Endodermal cell (in vitro differentiated cells): ENCODE measurements at regions not wholly inside any gene's neighbourhood (a gene's known extent, or its start where the extent isn't known, plus 50 kb on each side); places are given as distances from the start of the nearest gene placed in this dataset.
A peak's percentile ranks its signal among the peaks of the same experiment; 100 is the strongest.

Experiments used
- DNase-seq: peaks from one replicate; pipeline ENCODE4 v3.0.0-alpha.2; 2017
- H3K27ac ChIP-seq: 2 replicates; pipeline ENCODE4 v1.5.1; 2013; ENCODE audit warnings: mild to moderate bottlenecking, low read depth, low read length, moderate library complexity
- H3K27me3 ChIP-seq: 2 replicates; pipeline ENCODE4 v1.6.1; 2013; ENCODE audit warnings: mild to moderate bottlenecking, low read length, moderate library complexity; ENCODE audit not compliant: insufficient read depth, control insufficient read depth, poor library complexity, severe bottlenecking
- H3K36me3 ChIP-seq: 2 replicates; pipeline ENCODE4 v1.7.0; 2013; ENCODE audit warnings: mild to moderate bottlenecking, low read length, moderate library complexity; ENCODE audit not compliant: control insufficient read depth, insufficient read depth
- H3K4me1 ChIP-seq: one replicate; pipeline ENCODE4 v1.7.0; 2013; ENCODE audit warnings: low read length; ENCODE audit not compliant: control insufficient read depth, insufficient read depth
- H3K4me3 ChIP-seq: 2 replicates; pipeline ENCODE4 v1.5.1; 2013; ENCODE audit warnings: mild to moderate bottlenecking, low read length, moderate library complexity
- H3K9ac ChIP-seq: 2 replicates; pipeline ENCODE4 v1.6.1; 2013; ENCODE audit warnings: mild to moderate bottlenecking, low read length, moderate library complexity; ENCODE audit not compliant: poor library complexity, severe bottlenecking; ENCODE audit errors: extremely low read depth
- H3K9me3 ChIP-seq: 2 replicates; pipeline ENCODE4 v1.6.1; 2013; ENCODE audit warnings: mild to moderate bottlenecking, low read length, moderate library complexity; ENCODE audit not compliant: control insufficient read depth
- H3K27ac Mint-ChIP-seq: 2 replicates; pipeline ENCODE4 v1.8.0; 2020; ENCODE audit warnings: mixed read lengths
- H3K27me3 Mint-ChIP-seq: 2 replicates; pipeline ENCODE4 v1.8.0; 2021; ENCODE audit warnings: mild to moderate bottlenecking, mixed read lengths; ENCODE audit not compliant: insufficient read depth
- H3K36me3 Mint-ChIP-seq: 2 replicates; pipeline ENCODE4 v1.8.0; 2020; ENCODE audit warnings: low read depth, mixed read lengths
- H3K4me1 Mint-ChIP-seq: 2 replicates; pipeline ENCODE4 v1.8.0; 2020; ENCODE audit warnings: mixed read lengths
- H3K4me3 Mint-ChIP-seq: 2 replicates; pipeline ENCODE4 v1.8.0; 2020; ENCODE audit warnings: mild to moderate bottlenecking, moderate library complexity, mixed read lengths
- H3K9me3 Mint-ChIP-seq: 2 replicates; pipeline ENCODE4 v1.8.0; 2020; ENCODE audit warnings: mild to moderate bottlenecking, mixed read lengths
- WGBS, 2 experiments: methylation state at CpG; one replicate each; pipeline versions ENCODE4 v1.1.5 to v1.1.7; 2013; ENCODE audit warnings: missing lambda C conversion rate in 2 of 2, mixed read lengths in 1 of 2; ENCODE audit not compliant: insufficient coverage in 1 of 2, insufficient read length in 1 of 2; 5-methylcytosine and 5-hydroxymethylcytosine counted together
- TF ChIP-seq, protein P1 (sequence below): fragments of 200-600 bp; sonication (generic); conservative IDR thresholded peaks from 2 replicates; pipeline ENCODE4 v1.5.0; 2021; ENCODE audit warnings: antibody characterized with exemption, mild to moderate bottlenecking

DNA sequence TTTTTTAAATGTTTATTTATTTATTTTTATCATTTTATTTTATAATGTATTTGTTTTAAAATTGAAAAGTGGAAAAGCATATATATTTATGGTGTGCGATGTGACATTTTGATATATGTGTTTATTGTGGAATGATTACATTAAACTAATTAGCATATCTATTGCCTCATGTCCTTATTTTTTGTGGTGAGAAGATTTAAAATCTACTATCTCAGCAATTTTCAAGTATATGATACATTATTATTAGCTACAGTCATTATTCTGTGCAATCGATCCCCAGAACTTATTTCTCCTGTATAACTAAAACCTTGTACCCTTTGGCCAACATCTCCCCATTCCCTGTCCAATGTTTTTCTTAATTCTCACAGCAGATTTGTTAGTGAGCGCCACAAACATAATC lies 115.6 kb upstream of the SHH start:
- TF ChIP-seq, protein P1, sequence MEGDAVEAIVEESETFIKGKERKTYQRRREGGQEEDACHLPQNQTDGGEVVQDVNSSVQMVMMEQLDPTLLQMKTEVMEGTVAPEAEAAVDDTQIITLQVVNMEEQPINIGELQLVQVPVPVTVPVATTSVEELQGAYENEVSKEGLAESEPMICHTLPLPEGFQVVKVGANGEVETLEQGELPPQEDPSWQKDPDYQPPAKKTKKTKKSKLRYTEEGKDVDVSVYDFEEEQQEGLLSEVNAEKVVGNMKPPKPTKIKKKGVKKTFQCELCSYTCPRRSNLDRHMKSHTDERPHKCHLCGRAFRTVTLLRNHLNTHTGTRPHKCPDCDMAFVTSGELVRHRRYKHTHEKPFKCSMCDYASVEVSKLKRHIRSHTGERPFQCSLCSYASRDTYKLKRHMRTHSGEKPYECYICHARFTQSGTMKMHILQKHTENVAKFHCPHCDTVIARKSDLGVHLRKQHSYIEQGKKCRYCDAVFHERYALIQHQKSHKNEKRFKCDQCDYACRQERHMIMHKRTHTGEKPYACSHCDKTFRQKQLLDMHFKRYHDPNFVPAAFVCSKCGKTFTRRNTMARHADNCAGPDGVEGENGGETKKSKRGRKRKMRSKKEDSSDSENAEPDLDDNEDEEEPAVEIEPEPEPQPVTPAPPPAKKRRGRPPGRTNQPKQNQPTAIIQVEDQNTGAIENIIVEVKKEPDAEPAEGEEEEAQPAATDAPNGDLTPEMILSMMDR: no peak
- WGBS, 2 experiments: 96 to 100% methylated on average over 1 to 3 of the region's 3 CpGs
- peaks cover 3% of the 10 kb centered on the region for H3K27me3 Mint-ChIP-seq

DNA sequence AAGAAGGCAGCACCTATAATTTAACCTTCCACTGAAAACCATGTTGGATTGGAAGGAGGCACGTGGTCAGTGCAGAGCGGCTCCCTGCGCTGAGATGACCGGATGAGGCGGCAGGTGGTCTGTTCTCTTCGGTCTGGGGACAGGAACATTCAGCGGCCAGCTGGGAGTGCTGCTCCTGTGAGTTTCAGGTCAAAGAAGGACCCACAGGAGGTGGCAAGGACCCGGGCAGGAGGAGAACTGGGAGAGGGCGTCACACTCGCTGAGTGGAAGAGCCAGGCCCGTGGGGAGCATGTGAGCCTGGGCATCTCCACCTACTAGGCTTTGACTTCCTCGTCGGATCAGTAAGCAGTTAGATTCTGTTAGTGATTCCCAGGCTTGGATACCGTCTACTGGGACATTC lies 113.4 kb upstream of the SHH start:
- H3K36me3 Mint-ChIP-seq: no peaks in the 10 kb centered on the region
- WGBS, 2 experiments: 79 to 84% methylated on average over 12 to 14 of the region's 14 CpGs
- Histone ChIP-seq H3K4me1 (no peaks in the 10 kb centered on the region), H3K27ac (no peak overlapping the region), H3K27me3 (no peaks in the 10 kb centered on the region), H3K4me3 (no peak overlapping the region), H3K9me3 (no peaks in the 10 kb centered on the region), H3K36me3 (no peaks in the 10 kb centered on the region), H3K9ac (no peak overlapping the region)
- peaks cover 13% of the 10 kb centered on the region for H3K9me3 Mint-ChIP-seq
- TF ChIP-seq, protein P1: no peak
- DNase-seq: no peak
- no peak overlapping the region for H3K4me3 Mint-ChIP-seq
- H3K27ac Mint-ChIP-seq: no peak overlapping the region
- H3K4me1 Mint-ChIP-seq: no peaks in the 10 kb centered on the region
- peaks cover 1% of the 10 kb centered on the region for H3K27me3 Mint-ChIP-seq

More for the DNA sequence above, 115.6 kb upstream of the SHH start:
- Histone ChIP-seq H3K36me3 (no peaks in the 10 kb centered on the region), H3K27ac (no peak overlapping the region), H3K27me3 (no peaks in the 10 kb centered on the region), H3K9ac (no peak overlapping the region), H3K4me3 (no peak overlapping the region), H3K4me1 (no peaks in the 10 kb centered on the region), H3K9me3 (no peaks in the 10 kb centered on the region)
- no peak for DNase-seq
- Mint-ChIP-seq H3K4me1 (no peaks in the 10 kb centered on the region), H3K27ac (no peak overlapping the region), H3K9me3 (peaks cover 13% of the 10 kb centered on the region), H3K4me3 (no peak overlapping the region), H3K36me3 (no peaks in the 10 kb centered on the region)

DNA sequence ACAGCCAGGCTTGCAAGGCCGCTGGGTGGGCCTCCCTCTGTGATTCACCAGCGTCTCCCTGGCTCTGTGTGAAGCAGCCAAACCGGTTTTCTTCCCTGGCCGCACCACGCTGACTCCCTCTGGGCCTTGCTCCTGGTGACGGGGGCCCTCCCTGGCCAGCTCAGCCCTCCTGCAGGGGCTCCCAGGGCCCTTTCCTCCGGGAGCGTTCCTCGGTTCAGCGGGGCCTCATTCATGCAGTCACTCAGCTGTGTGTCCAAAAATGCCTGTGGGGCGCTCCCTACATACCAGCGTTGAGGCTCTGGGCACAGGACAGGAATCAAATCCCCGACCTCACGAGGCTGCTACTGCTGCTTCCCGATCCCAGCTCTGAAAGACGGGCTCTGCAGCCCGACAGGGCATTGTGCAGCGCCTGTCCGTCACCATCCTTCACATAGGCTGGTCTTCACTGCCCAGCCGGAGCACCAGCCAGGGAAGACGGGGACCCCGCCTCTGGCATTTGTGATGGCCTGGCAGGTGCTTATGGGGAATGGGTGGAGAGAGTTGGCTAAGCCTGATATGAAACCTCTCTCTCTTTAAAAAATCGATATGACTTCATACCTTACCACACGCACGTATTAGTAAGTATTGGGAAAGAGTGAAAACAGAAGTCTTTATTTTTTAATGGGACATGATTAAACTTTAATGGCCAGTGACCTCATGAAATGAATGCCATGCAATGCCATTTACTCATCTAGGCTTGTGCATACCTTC lies 110.0 kb upstream of the SHH start:
- peaks cover 5% of the 10 kb centered on the region for H3K9me3 Mint-ChIP-seq
- no peaks in the 10 kb centered on the region for H3K4me1 ChIP-seq
- no peak overlapping the region for H3K27ac ChIP-seq
- no peaks in the 10 kb centered on the region for H3K36me3 ChIP-seq
- TF ChIP-seq, protein P1: no peak
- H3K36me3 Mint-ChIP-seq: no peaks in the 10 kb centered on the region
- DNase-seq: peak; percentile 68
- no peaks in the 10 kb centered on the region for H3K4me1 Mint-ChIP-seq
- no peak overlapping the region for H3K27ac Mint-ChIP-seq
- H3K27me3 ChIP-seq: no peaks in the 10 kb centered on the region
- no peaks in the 10 kb centered on the region for H3K9me3 ChIP-seq
- H3K27me3 Mint-ChIP-seq: peaks cover 4% of the 10 kb centered on the region
- no peak overlapping the region for H3K4me3 Mint-ChIP-seq
- H3K4me3 ChIP-seq: no peak overlapping the region
- WGBS, 2 experiments: 90 to 91% methylated on average over 15 to 24 of the region's 25 CpGs
- no peak overlapping the region for H3K9ac ChIP-seq
